IPS-11a (cell line): ENCODE measurements at regions not wholly inside any gene's neighbourhood (a gene's known extent, or its start where the extent isn't known, plus 50 kb on each side); places are given as distances from the start of the nearest gene placed in this dataset.

Experiments
- H3K4me3 ChIP-seq: one replicate; pipeline ENCODE4 v1.5.1; 2013; ENCODE audit warnings: low read depth, low read length, control low read depth

DNA sequence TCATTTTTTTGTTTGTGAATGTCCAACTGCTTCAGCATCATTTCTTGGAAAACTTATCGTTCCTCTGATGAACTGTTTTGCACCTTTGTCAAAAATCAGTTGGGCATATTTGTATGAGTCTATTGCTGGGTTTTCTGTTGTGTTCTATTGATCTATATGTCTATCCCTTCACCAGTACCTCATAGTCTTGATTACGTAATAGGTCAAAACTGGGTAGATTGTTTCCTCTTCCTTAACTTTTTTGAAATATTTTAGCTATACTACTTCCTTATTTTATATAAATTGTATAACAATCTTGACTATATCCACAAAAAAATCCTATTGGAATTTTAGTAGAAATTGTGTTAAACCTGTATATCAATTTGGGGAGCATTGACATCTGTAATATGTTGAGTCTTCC is 104.1 kb upstream of the PALS2 start:
- H3K4me3 ChIP-seq, result no peak overlapping the region

DNA sequence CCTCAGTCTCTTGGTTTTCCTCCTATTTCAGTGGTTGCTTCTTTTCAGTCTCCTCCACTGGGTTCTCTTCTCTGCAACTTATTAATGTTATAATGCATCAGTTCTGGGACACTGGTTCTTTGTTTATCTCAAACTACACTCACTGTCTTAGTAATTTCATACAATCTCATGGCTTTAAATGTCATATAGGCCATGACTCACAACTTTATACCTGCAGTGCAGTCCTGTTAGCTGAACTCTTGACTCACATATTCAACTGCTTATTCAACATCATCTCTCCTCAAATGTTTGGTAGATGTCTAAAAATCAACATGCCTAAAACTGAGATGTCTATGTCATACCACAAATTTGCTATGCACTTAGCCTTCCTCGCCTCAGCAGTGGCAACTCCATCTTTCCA is 101.2 kb upstream of the PALS2 start:
- H3K4me3 ChIP-seq, result no peak overlapping the region

GRCh38 chr7:24475166-24475961 is 97.9 kb upstream of the PALS2 start:
- H3K4me3 ChIP-seq, result no peak overlapping the region

DNA sequence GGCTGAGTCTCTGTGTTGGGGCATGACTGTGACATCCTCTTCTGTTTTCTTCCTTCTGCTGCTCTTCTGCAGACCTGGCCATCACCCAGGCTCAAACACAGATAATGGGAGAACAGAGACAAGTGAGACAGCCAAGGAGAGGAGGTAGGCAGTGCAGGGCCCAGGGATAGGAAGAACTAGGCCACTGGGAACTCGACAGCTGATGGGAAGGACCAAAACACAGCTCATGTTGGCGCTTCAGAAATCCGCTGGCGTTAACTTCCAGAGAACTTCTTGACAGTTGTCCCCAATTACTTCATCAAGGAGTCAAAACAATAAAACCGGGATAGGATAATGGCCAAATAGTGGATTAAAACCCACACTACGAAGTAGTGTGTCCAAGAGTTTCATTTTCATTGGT is 97.0 kb upstream of the PALS2 start:
- H3K4me3 ChIP-seq, result no peak overlapping the region

DNA sequence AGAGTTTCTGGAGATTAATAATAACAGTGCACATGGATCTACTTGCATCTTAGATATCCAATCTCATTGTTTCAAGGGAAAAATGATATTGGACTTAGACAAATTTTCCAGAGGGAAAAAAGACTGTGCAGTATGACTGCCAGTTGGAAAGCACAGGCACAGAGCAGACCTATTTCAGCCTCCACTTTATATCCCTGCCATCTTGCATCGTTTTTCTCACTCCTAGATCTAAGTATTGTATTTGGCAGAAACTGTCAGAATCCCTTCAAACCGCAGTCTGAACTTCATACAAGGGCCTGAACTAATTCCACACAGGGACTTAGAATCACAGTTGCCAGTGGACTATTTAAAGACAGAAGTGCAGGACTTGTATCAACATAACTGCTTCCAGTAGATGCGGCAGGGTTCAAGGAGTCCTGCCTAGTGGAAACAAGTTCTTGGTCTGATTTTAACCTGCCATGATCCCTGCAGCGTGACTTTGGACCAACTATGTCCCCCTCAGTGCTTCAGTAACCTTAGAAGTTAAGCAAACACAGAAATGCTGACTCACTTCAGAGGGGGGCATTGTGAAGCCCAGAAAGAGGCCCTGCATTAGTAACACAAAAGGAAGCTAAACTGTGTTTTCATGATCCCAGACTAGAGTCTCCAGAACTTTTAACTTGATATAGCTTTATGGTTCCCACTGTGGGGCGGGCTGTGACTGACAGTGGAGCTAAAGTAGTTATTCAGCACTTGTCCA is 95.7 kb upstream of the PALS2 start:
- no peak overlapping the region for H3K4me3 ChIP-seq

DNA sequence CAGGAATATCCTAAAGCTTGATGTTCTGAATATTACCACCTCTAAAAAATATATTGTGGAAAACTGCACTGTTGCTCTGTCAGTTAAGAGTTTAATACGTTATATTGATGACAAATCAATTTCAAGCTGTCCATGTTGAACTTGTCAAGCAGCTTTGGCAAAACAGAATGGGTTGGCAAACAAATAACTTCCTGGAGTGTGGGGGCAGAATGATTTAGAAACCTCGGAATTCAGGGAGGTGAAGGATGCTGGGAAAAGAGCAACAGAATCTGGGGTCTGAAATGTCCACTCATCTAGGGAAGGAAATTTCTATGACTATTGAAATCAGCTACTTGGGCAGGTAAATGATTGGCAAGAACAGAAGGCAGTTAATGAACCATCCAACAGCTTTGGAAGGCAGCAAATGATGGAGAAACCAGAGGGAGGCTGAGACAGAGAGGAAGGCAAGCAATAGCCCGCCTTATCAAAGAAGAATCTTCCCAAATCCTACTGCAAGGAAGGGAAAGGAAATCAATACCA is 95.1 kb upstream of the PALS2 start:
- H3K4me3 ChIP-seq, result no peak overlapping the region

DNA sequence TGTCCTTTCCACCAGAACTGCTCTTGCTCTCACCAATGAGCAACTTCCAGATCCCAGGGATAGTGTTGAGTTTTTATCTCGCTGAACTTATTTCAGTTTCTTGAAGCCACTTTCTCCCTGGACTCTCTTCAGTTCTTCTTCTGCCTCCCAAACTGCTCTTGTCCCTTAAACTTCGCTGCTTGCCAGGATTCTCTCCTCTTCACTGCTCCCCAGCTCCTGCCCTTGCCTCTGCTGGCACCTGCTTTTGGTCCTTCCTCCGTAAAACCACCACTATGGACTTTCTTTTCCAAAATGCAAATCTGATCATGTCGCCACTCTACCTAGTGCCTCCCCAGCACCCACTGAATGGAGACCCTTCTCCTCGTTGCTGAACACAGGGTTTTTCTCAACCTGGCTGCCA is 92.8 kb upstream of the PALS2 start:
- H3K4me3 ChIP-seq, result no peak overlapping the region

GRCh38 chr7:24483804-24484203 is 89.4 kb upstream of the PALS2 start:
- no peak overlapping the region for H3K4me3 ChIP-seq

GRCh38 chr7:24492576-24492975 is 80.7 kb upstream of the PALS2 start:
- H3K4me3 ChIP-seq, result no peak overlapping the region

DNA sequence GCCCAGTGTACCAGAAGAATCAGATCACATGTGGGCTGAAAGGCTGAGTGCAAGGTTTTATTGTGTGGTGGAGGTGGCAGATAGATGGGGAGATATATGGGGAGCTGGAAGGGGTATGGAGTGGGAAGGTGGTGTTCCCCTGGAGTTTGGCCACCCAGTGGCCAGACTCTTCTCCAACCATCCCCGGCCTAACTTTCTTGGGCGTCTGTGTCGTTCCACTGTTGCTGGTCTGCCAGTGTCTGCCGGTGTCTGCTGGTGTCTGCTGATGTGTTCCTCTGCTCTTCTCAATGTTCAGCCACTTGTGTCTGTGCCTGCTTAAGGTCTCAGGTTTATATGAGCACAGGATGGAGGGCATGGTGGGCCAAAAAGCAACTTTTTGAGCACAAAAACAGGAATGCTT is 78.4 kb upstream of the PALS2 start:
- no peak overlapping the region for H3K4me3 ChIP-seq

GRCh38 chr7:24496036-24496435 is 77.2 kb upstream of the PALS2 start:
- no peak overlapping the region for H3K4me3 ChIP-seq

DNA sequence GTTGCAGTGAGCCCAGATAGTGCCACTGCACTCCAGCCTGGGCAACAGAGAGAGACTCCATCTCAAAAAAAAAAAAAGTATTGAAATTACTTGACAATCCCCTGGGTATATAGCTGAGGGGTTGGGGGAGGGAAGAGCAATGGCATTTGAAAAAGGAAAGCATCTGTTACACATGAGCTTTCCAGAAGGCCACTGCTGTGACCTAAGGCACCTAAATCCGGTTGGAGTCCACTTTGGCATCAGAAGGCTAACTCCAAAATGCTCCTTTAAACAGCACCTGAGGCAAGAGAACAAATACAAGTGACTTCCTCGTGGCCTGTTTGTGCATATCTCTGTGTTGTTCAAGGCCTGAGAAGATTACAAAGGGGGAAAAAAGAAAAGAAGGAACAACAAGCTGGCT is 74.8 kb upstream of the PALS2 start:
- no peak overlapping the region for H3K4me3 ChIP-seq

DNA sequence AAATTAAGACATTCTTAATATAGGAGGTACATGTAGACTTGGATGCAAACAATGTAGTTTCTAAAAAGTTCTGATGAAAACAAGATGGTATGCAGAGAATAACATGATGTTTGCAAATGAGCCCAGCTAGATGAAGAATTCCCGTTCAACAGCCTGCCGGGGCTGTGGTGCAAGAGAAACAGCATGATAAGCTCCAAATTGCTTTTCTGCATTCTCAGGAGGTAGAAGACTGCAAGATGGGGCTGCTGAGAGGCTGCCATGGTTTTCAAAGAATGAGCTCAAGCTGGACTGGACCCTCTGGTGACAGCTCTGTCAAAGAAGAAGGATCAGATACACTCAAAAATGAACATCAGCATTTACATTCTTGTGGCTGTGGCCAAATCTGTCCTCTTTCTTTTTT is 73.4 kb upstream of the PALS2 start:
- no peak overlapping the region for H3K4me3 ChIP-seq

DNA sequence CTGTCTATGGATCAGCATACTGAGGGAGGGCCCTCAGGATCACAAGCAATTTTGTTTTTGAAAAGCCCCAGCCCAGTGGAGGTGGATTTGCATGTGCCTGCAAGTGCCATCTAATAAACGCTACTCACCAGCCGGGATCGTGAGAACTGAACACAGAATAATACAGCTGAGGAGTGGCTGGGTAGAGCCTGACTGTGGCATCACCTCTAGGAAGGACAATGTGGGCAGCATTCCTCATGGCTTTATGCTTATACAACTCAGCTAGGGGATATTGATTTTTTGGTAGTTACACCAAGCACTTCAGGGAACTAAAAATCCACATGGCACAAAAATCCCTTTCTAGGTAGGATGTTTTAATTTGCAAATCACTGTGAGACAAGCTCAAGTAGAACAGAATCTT is 72.7 kb upstream of the PALS2 start:
- no peak overlapping the region for H3K4me3 ChIP-seq

DNA sequence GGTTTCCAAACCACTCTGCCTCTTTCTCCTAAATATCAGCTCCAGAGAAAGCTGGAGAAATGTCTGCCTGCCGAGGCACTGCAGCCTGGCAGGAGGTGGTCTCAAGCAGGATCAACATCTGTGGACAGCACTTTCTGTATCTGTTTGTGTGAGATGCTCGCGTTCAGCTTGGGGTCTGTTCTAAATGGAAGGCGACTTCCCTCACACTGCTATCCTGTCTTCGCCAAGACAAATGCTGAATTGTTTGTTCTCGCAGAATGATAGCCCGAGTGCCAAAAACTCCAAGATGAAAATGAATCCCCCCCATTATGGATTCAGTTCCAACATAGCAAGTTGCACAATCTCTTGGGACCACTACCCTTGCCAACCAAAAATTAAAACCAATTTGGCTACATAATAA is 72.2 kb upstream of the PALS2 start:
- H3K4me3 ChIP-seq, result no peak overlapping the region

- H3K4me3 ChIP-seq, result no peak overlapping the region
Observed at GRCh38 chr7:24501443-24502134, 71.7 kb upstream of the PALS2 start.

DNA sequence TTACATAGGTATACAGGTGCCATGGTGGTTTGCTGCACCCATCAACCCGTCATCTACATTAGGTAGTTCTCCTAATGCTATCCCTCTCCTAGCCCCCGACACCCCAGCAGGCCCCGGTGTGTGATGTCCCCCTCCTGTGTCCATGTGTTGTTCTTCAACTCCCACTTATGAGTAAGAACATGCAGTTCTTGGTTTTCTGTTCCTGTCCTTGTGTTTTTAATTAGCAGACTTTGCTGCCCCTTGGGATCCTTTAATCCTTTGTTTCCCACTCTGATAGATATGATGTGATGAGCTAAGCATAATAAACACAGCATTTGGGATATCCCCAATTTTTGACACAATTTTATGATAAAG is 71.1 kb upstream of the PALS2 start:
- no peak overlapping the region for H3K4me3 ChIP-seq

DNA sequence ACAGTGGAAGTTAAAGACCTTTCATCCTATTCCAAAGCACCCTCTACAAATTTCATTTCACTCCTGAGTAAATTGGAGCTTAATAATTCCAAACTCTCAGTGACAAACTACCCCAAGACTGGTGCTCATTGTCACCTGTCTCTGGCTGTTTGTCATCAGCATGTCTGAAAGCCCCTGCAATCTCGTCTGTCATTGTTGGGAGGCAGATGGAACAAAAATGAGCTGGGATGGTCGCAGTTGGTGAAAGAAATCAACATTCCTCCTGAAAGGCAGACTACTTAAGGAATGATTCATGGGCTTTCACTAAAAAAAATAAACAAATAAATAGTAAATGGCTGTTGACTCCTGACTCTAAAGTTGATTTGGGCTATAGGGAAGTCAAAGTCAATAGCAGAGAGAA is 69.7 kb upstream of the PALS2 start:
- no peak overlapping the region for H3K4me3 ChIP-seq

DNA sequence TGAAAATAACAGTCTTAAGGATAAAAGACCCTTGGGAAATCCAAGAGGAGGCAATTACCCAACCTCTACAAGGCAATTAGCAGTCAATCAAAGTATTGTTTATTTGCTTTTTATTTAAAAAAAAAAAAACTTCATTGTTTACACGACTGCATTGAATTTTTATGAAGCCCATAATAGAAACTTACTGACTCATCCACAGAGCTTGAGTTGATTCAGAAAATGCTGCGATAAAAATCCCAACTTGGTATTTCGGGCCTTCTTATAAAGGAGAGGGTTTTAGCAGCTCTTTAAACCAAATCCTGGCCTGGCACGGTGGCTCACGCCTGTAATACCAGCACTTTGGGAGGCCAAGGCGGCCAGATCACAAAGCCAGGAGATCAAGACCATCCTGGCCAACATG is 69.2 kb upstream of the PALS2 start:
- H3K4me3 ChIP-seq, result no peak overlapping the region

DNA sequence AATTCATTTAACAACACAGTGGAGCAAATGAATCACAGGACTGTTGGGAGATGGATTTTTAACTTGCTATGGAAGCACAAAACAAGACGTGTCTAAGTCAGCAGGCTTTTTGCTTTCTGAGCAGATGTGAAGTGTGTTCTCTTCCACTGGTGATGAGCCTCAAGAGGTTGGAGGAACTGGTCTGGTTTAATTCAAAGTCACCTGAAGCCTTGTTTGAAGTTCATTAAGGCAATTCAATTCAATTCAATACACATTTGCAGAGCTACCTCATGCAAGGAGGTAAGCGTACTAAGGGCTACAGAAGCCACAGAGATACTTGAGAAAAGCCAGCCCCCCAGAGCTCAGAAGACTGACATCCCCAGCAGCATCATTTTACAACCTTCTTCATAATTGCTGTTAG is 68.4 kb upstream of the PALS2 start:
- no peak overlapping the region for H3K4me3 ChIP-seq

DNA sequence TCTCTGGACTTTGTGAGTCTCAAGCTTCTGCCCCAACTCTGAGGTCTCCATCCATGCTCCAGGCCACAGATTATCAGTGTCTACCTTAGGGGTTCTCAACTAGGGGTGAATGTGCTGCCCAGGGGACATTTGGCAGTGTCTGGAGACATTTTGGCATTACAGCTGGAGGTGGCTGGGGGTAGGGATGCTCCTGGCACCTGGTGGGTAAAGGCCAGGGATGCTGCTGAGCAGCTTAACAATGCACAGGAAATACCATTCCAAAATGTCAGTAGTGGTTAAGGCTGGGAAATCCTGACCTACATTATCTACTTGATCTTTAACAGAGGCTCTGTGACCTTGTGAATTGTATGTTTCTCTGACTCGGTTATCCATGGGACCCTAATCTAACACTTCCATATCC is 67.3 kb upstream of the PALS2 start:
- no peak overlapping the region for H3K4me3 ChIP-seq

DNA sequence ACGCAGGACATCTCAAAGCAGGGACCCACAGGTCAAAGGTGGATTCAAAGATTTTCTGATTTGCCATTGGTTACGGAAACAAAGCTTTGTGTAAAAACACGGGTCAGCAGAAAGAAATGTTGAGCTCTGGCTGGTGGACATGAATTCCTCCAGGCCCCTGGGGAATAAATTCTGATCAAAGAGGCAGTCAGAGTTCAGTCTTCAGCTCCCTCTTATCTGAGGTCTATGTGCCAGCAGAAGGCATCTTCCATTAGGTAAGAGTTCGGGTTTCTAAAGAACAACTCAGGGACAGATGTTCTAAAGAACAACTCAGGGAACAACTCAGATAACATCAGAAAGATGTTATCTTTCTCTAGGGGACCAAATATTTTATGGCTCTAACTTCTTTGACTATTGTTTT is 64.9 kb upstream of the PALS2 start:
- no peak overlapping the region for H3K4me3 ChIP-seq
